CD4-positive, CD25-positive, alpha-beta regulatory T cell (primary cell): ENCODE measurements at regions not wholly inside any gene's neighbourhood (a gene's known extent, or its start where the extent isn't known, plus 50 kb on each side); places are given as distances from the start of the nearest gene placed in this dataset.

Source experiments
- ATAC-seq, 2 donors: fragments of 150-1000 bp; cut with Tn5 transposase; one replicate each; pipeline ENCODE4 v1.10.0; 2021; ENCODE audit warnings: low read depth in 2 of 2, moderate number of reproducible peaks in 2 of 2, moderate library complexity in 1 of 2
- DNase-seq, 3 donors: peaks; one replicate each; pipeline versions ENCODE4 v3.0.0 to v3.0.0-alpha.2; 2012 to 2022; ENCODE audit warnings: mixed read lengths in 1 of 3
- H3K27ac ChIP-seq: one replicate; pipeline ENCODE4 v1.7.0; 2013; ENCODE audit warnings: mild to moderate bottlenecking, low read length; ENCODE audit not compliant: insufficient read depth, poor library complexity, severe bottlenecking
- H3K27me3 ChIP-seq: one replicate; pipeline ENCODE4 v1.7.0; 2013; ENCODE audit warnings: low read length; ENCODE audit not compliant: control insufficient read depth, insufficient read depth
- H3K36me3 ChIP-seq: one replicate; pipeline ENCODE4 v1.7.0; 2013; ENCODE audit warnings: mild to moderate bottlenecking, low read length, moderate library complexity; ENCODE audit not compliant: control insufficient read depth, insufficient read depth
- H3K4me1 ChIP-seq: 2 replicates; pipeline ENCODE4 v1.7.0; 2013; ENCODE audit warnings: mild to moderate bottlenecking, low read length; ENCODE audit not compliant: insufficient read depth, control insufficient read depth, poor library complexity, severe bottlenecking
- H3K4me3 ChIP-seq: one replicate; pipeline ENCODE4 v1.7.0; 2013; ENCODE audit warnings: low read depth, mild to moderate bottlenecking, low read length, moderate library complexity
- H3K9me3 ChIP-seq, 2 experiments: 1 replicate in 1 of 2; 2 replicates in 1 of 2; pipeline ENCODE4 v1.7.0; 2013; ENCODE audit warnings: low read length in 2 of 2, mild to moderate bottlenecking in 1 of 2, moderate library complexity in 1 of 2; ENCODE audit not compliant: control insufficient read depth in 2 of 2
- H3K27ac Mint-ChIP-seq, 3 donors: one replicate each; pipeline ENCODE4 v1.8.0; 2020 to 2022; ENCODE audit warnings: mild to moderate bottlenecking in 3 of 3, mixed read lengths in 3 of 3, moderate library complexity in 2 of 3
- H3K27me3 Mint-ChIP-seq: one replicate; pipeline ENCODE4 v1.8.0; 2022; ENCODE audit warnings: mild to moderate bottlenecking, mixed read lengths
- H3K36me3 Mint-ChIP-seq: one replicate; pipeline ENCODE4 v1.8.0; 2020; ENCODE audit warnings: mixed read lengths
- H3K4me1 Mint-ChIP-seq, 4 donors: one replicate each; pipeline ENCODE4 v1.8.0; 2020 to 2022; ENCODE audit warnings: mixed read lengths in 4 of 4, mild to moderate bottlenecking in 1 of 4
- H3K4me3 Mint-ChIP-seq, 4 donors: one replicate each; pipeline ENCODE4 v1.8.0; 2020 to 2022; ENCODE audit warnings: mild to moderate bottlenecking in 4 of 4, mixed read lengths in 4 of 4, moderate library complexity in 3 of 4
- H3K9me3 Mint-ChIP-seq, 7 donors: one replicate each; pipeline ENCODE4 v1.8.0; 2020 to 2022; ENCODE audit warnings: mixed read lengths in 7 of 7, mild to moderate bottlenecking in 3 of 7, moderate library complexity in 2 of 7

GRCh38 chr14:98099527-98099926 is 1172.5 kb downstream of the BCL11B start:
- no peak overlapping the region for H3K27ac Mint-ChIP-seq
- peaks cover 2 to 9% (median 4%) of the 10 kb centered on the region in 7 donors for H3K9me3 Mint-ChIP-seq
- peaks cover 9 to 31% (median 21%) of the 10 kb centered on the region in 4 donors for H3K4me1 Mint-ChIP-seq
- DNase-seq (peak in 1 of 3 donors; percentile 31), ATAC-seq (peak in 1 of 2 donors; percentile 43)
- Histone ChIP-seq H3K27ac (no peak overlapping the region), H3K27me3 (no peaks in the 10 kb centered on the region), H3K36me3 (no peaks in the 10 kb centered on the region), H3K4me3 (no peak overlapping the region), H3K9me3 (no peaks in the 10 kb centered on the region), H3K4me1 (peaks cover 3% of the 10 kb centered on the region)
- H3K36me3 Mint-ChIP-seq = no peaks in the 10 kb centered on the region
- no peak overlapping the region for H3K4me3 Mint-ChIP-seq
- no peaks in the 10 kb centered on the region for H3K27me3 Mint-ChIP-seq

GRCh38 chr14:98101323-98101722 is 1170.7 kb downstream of the BCL11B start:
- H3K9me3 Mint-ChIP-seq = peaks cover 2 to 9% (median 4%) of the 10 kb centered on the region in 7 donors
- Histone ChIP-seq H3K27ac (no peak overlapping the region), H3K4me1 (peaks cover 3% of the 10 kb centered on the region), H3K27me3 (no peaks in the 10 kb centered on the region), H3K9me3 (no peaks in the 10 kb centered on the region), H3K36me3 (no peaks in the 10 kb centered on the region), H3K4me3 (no peak overlapping the region)
- H3K4me1 Mint-ChIP-seq = peaks cover 15 to 31% (median 21%) of the 10 kb centered on the region in 4 donors
- no peaks in the 10 kb centered on the region for H3K27me3 Mint-ChIP-seq
- no peak for DNase-seq
- H3K36me3 Mint-ChIP-seq = no peaks in the 10 kb centered on the region
- H3K4me3 Mint-ChIP-seq = no peak overlapping the region
- no peak overlapping the region for H3K27ac Mint-ChIP-seq
- ATAC-seq = no peak

GRCh38 chr14:98103705-98104104 is 1168.3 kb downstream of the BCL11B start:
- DNase-seq (peak in 2 of 3 donors; percentile 28 to 46), ATAC-seq (peak; percentile 77 to 87)
- Mint-ChIP-seq H3K27ac (no peak overlapping the region), H3K4me1 (peaks cover 15 to 27% (median 21%) of the 10 kb centered on the region in 4 donors), H3K4me3 (no peak overlapping the region), H3K36me3 (no peaks in the 10 kb centered on the region), H3K27me3 (no peaks in the 10 kb centered on the region), H3K9me3 (peaks cover 0 to 5% (median 1%) of the 10 kb centered on the region in 7 donors)
- no peaks in the 10 kb centered on the region for H3K36me3 ChIP-seq
- no peak overlapping the region for H3K4me3 ChIP-seq
- no peaks in the 10 kb centered on the region for H3K9me3 ChIP-seq
- H3K27me3 ChIP-seq = no peaks in the 10 kb centered on the region
- no peak overlapping the region for H3K27ac ChIP-seq
- H3K4me1 ChIP-seq = peaks cover 3% of the 10 kb centered on the region

- Histone ChIP-seq H3K9me3 (no peaks in the 10 kb centered on the region), H3K27ac (no peak overlapping the region), H3K36me3 (no peaks in the 10 kb centered on the region), H3K27me3 (no peaks in the 10 kb centered on the region), H3K4me3 (no peak overlapping the region), H3K4me1 (no peaks in the 10 kb centered on the region)
- Mint-ChIP-seq H3K27ac (no peak overlapping the region), H3K36me3 (peaks cover 4% of the 10 kb centered on the region), H3K4me3 (no peak overlapping the region), H3K27me3 (no peaks in the 10 kb centered on the region), H3K4me1 (peaks cover 2 to 6% (median 5%) of the 10 kb centered on the region in 4 donors), H3K9me3 (peaks cover 0 to 1% (median 0%) of the 10 kb centered on the region in 7 donors)
- no peak for ATAC-seq
- no peak for DNase-seq
Observed at GRCh38 chr14:98109326-98109725, 1162.7 kb downstream of the BCL11B start.

- Mint-ChIP-seq H3K36me3 (peaks cover 4% of the 10 kb centered on the region), H3K4me3 (no peak overlapping the region), H3K9me3 (peaks cover 0 to 1% (median 0%) of the 10 kb centered on the region in 7 donors), H3K27ac (peak overlapping the region in 1 of 3 donors; percentile 29), H3K4me1 (peaks cover 2 to 8% (median 5%) of the 10 kb centered on the region in 4 donors), H3K27me3 (no peaks in the 10 kb centered on the region)
- DNase-seq (no peak), ATAC-seq (no peak)
- H3K9me3 ChIP-seq = no peaks in the 10 kb centered on the region
- no peaks in the 10 kb centered on the region for H3K4me1 ChIP-seq
- H3K27me3 ChIP-seq = no peaks in the 10 kb centered on the region
- no peak overlapping the region for H3K27ac ChIP-seq
- no peaks in the 10 kb centered on the region for H3K36me3 ChIP-seq
- H3K4me3 ChIP-seq = no peak overlapping the region
Observed at GRCh38 chr14:98112194-98112780, 1159.7 kb downstream of the BCL11B start.

GRCh38 chr14:98114122-98114895 is 1157.7 kb downstream of the BCL11B start:
- Histone ChIP-seq H3K9me3 (no peaks in the 10 kb centered on the region), H3K27me3 (no peaks in the 10 kb centered on the region), H3K36me3 (no peaks in the 10 kb centered on the region), H3K4me1 (no peaks in the 10 kb centered on the region), H3K27ac (no peak overlapping the region), H3K4me3 (no peak overlapping the region)
- no peak for ATAC-seq
- Mint-ChIP-seq H3K4me1 (peaks cover 2 to 8% (median 5%) of the 10 kb centered on the region in 4 donors), H3K9me3 (peaks cover 0 to 4% (median 0%) of the 10 kb centered on the region in 7 donors), H3K36me3 (peaks cover 4% of the 10 kb centered on the region), H3K27ac (peak overlapping the region in 1 of 3 donors; percentile 61), H3K4me3 (no peak overlapping the region), H3K27me3 (no peaks in the 10 kb centered on the region)
- DNase-seq = no peak

GRCh38 chr14:98114946-98115345 is 1157.1 kb downstream of the BCL11B start:
- Mint-ChIP-seq H3K9me3 (peaks cover 0 to 4% (median 0%) of the 10 kb centered on the region in 7 donors), H3K27ac (no peak overlapping the region), H3K36me3 (peaks cover 4% of the 10 kb centered on the region), H3K4me3 (no peak overlapping the region), H3K27me3 (no peaks in the 10 kb centered on the region), H3K4me1 (peaks cover 2 to 8% (median 5%) of the 10 kb centered on the region in 4 donors)
- Histone ChIP-seq H3K36me3 (no peaks in the 10 kb centered on the region), H3K27ac (no peak overlapping the region), H3K4me1 (no peaks in the 10 kb centered on the region), H3K4me3 (no peak overlapping the region), H3K27me3 (no peaks in the 10 kb centered on the region), H3K9me3 (no peaks in the 10 kb centered on the region)
- ATAC-seq = no peak
- no peak for DNase-seq
